H1 (cell line): ENCODE measurements at regions not wholly inside any gene's neighbourhood (a gene's known extent, or its start where the extent isn't known, plus 50 kb on each side); places are given as distances from the start of the nearest gene placed in this dataset.

Source experiments
- CHD1 ChIP-seq: IDR thresholded peaks from 2 replicates; pipeline ENCODE4 v1.6.1; 2012; ENCODE audit warnings: low read depth, low read length, improper control_type of control experiment
- EP300 ChIP-seq, 2 experiments: IDR thresholded peaks; 1 replicate in 1 of 2; 2 replicates in 1 of 2; pipeline ENCODE4 v1.6.1; 2011 to 2012; ENCODE audit warnings: low read depth in 2 of 2, low read length in 2 of 2, mild to moderate bottlenecking in 2 of 2, borderline replicate concordance in 1 of 2, inconsistent platforms in 1 of 2, moderate library complexity in 1 of 2
- PHF8 ChIP-seq: fragments of 200-600 bp; sonication (generic); conservative IDR thresholded peaks from 2 replicates; pipeline ENCODE4 v1.7.1; 2012; ENCODE audit warnings: low read depth, mild to moderate bottlenecking, inconsistent platforms, low read length, moderate library complexity
- POLR2A ChIP-seq, 2 experiments: IDR thresholded peaks; 1 replicate in 1 of 2; 2 replicates in 1 of 2; pipeline ENCODE4 v1.6.1; 2011; ENCODE audit warnings: low read depth in 2 of 2, low read length in 2 of 2, mild to moderate bottlenecking in 2 of 2; ENCODE audit errors: control extremely low read depth in 1 of 2
- TAF1 ChIP-seq: IDR thresholded peaks from 2 replicates; pipeline ENCODE4 v1.6.1; 2011; ENCODE audit warnings: mild to moderate bottlenecking, low read depth, low read length
- TF ChIP-seq, protein P1 (sequence below), 3 experiments: IDR thresholded peaks; 1 replicate in 2 of 3; 2 replicates in 1 of 3; pipeline versions ENCODE4 v1.5.1 to v1.6.1; 2011; ENCODE audit warnings: low read length in 3 of 3, mild to moderate bottlenecking in 3 of 3, inconsistent platforms in 2 of 3, low read depth in 1 of 3, moderate library complexity in 1 of 3; ENCODE audit not compliant: insufficient read depth in 1 of 3; ENCODE audit errors: control extremely low read depth in 1 of 3

DNA sequence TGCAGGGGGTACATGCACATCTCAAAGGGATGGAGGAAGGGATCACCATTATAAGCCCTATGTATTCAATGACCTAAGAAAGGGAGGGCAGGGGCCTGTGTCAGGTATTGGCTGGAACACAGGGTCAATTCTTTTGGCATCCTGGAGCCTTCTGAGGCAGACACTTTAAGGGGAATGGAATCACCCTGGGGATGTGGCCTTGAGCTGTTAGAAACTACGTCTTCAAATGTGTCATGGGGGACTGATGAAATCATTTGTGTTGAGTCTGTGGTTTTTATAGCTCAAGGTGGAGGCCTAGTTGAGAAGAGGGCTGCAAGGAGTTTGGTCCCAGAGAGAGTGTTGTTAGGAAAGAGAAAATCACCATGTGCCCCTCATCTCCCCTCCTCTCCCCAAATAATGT, 206.1 kb upstream of the CELF2 start:
- TF ChIP-seq CHD1 (no peak), EP300 (IDR thresholded peaks at IDR 0.05; ENCODE audit: borderline replicate concordance in 1 of 2, low read depth in 2 of 2, low read length in 2 of 2) (no peak), PHF8 (no peak), POLR2A (IDR thresholded peaks at IDR 0.05; ENCODE audit: control extremely low read depth in 1 of 2, low read depth in 2 of 2, low read length in 2 of 2) (no peak), TAF1 (no peak)
- TF ChIP-seq, protein P1, sequence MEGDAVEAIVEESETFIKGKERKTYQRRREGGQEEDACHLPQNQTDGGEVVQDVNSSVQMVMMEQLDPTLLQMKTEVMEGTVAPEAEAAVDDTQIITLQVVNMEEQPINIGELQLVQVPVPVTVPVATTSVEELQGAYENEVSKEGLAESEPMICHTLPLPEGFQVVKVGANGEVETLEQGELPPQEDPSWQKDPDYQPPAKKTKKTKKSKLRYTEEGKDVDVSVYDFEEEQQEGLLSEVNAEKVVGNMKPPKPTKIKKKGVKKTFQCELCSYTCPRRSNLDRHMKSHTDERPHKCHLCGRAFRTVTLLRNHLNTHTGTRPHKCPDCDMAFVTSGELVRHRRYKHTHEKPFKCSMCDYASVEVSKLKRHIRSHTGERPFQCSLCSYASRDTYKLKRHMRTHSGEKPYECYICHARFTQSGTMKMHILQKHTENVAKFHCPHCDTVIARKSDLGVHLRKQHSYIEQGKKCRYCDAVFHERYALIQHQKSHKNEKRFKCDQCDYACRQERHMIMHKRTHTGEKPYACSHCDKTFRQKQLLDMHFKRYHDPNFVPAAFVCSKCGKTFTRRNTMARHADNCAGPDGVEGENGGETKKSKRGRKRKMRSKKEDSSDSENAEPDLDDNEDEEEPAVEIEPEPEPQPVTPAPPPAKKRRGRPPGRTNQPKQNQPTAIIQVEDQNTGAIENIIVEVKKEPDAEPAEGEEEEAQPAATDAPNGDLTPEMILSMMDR (IDR thresholded peaks at IDR 0.05; ENCODE audit: control extremely low read depth in 1 of 3, insufficient read depth in 1 of 3, low read depth in 1 of 3, low read length in 3 of 3), result no peak
